ENCODE measurements at regions not wholly inside any gene's neighbourhood (a gene's known extent, or its start where the extent isn't known, plus 50 kb on each side); places are given as distances from the start of the nearest gene placed in this dataset.

- ChIA-PET POLR2A (ENCODE audit: partially characterized antibody) (no interaction called here), CTCF (ENCODE audit: partially characterized antibody) (interaction anchor here (1.5 kb wide), 1 partner anchor 8 kb away, joined by 3 read pairs; no protein-coding TSS in a partner anchor)
- H2BK12ac ChIP-seq (ENCODE audit: low read depth, low read length), result no peak overlapping the region
- no peak overlapping the region for H4K8ac ChIP-seq (ENCODE audit: extremely low read depth, insufficient read depth, low read length)
- no peak overlapping the region for H4K5ac ChIP-seq (ENCODE audit: insufficient read length, low read depth, low read length)
- no peak overlapping the region for H4K91ac ChIP-seq (replicated peaks; ENCODE audit: insufficient read length, low read length)
- no peaks in the 10 kb centered on the region for H4K20me1 ChIP-seq (replicated peaks in 1 of 2; ENCODE audit: control insufficient read depth in 1 of 2, insufficient read depth in 2 of 2, low read length in 2 of 2)
- FAIRE-seq (no peak), DNase-seq (ENCODE audit: low read depth in 1 of 2, low spot score in 2 of 2) (no peak)
- TF ChIP-seq ZNF274 (IDR thresholded peaks at IDR 0.05; ENCODE audit: borderline replicate concordance, extremely low read depth, low read length) (no peak), MAFK (IDR thresholded peaks at IDR 0.05; ENCODE audit: low read depth, low read length) (no peak), BCL11A (IDR thresholded peaks at IDR 0.05; ENCODE audit: low read depth in 2 of 2, low read length in 2 of 2) (no peak), POU5F1 (IDR thresholded peaks at IDR 0.05; ENCODE audit: low read depth, low read length) (no peak), CEBPB (IDR thresholded peaks at IDR 0.05; ENCODE audit: low read depth, low read length) (no peak), SP4 (IDR thresholded peaks at IDR 0.05; ENCODE audit: low read length) (no peak), SRF (IDR thresholded peaks at IDR 0.05; ENCODE audit: low read depth, low read length) (no peak), KDM1A (IDR thresholded peaks at IDR 0.05; ENCODE audit: borderline replicate concordance, low read length) (no peak), BACH1 (IDR thresholded peaks at IDR 0.05; ENCODE audit: low read length) (no peak)
- TF ChIP-seq, protein P1, sequence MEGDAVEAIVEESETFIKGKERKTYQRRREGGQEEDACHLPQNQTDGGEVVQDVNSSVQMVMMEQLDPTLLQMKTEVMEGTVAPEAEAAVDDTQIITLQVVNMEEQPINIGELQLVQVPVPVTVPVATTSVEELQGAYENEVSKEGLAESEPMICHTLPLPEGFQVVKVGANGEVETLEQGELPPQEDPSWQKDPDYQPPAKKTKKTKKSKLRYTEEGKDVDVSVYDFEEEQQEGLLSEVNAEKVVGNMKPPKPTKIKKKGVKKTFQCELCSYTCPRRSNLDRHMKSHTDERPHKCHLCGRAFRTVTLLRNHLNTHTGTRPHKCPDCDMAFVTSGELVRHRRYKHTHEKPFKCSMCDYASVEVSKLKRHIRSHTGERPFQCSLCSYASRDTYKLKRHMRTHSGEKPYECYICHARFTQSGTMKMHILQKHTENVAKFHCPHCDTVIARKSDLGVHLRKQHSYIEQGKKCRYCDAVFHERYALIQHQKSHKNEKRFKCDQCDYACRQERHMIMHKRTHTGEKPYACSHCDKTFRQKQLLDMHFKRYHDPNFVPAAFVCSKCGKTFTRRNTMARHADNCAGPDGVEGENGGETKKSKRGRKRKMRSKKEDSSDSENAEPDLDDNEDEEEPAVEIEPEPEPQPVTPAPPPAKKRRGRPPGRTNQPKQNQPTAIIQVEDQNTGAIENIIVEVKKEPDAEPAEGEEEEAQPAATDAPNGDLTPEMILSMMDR (IDR thresholded peaks at IDR 0.05; ENCODE audit: control extremely low read depth in 1 of 3, insufficient read depth in 1 of 3, low read depth in 1 of 3, low read length in 3 of 3), result no peak
- H3K79me1 ChIP-seq (ENCODE audit: low read depth, low read length), result no peaks in the 10 kb centered on the region
- WGBS, 2 experiments (ENCODE audit: extremely low coverage in 1 of 2, insufficient coverage in 1 of 2, insufficient read length in 1 of 2, insufficient replicate concordance in 2 of 2, low coverage in 1 of 2, low lambda C conversion rate in 2 of 2, missing lambda C conversion rate in 1 of 2), result 62% methylated on average over 2 of the region's 2 CpGs; no CpG with 5 or more reads in 1 of the 2 experiments
- no peak overlapping the region for H2AFZ ChIP-seq (ENCODE audit: low read length)
- H2BK20ac ChIP-seq (ENCODE audit: low read length), result no peak overlapping the region
- H3K56ac ChIP-seq (replicated peaks; ENCODE audit: insufficient read length, low read depth, low read length), result no peak overlapping the region
- H3K36me3 ChIP-seq (ENCODE audit: control insufficient read depth in 2 of 4, insufficient read depth in 4 of 4, low read length in 3 of 4), result no peaks in the 10 kb centered on the region
- no peak overlapping the region for H3K4me2 ChIP-seq (ENCODE audit: insufficient read depth in 1 of 2, low read depth in 2 of 2, low read length in 2 of 2)
- H3K4me1 ChIP-seq (replicated peaks in 1 of 4; ENCODE audit: control insufficient read depth in 3 of 4, insufficient read depth in 4 of 4, low read length in 3 of 4), result no peaks in the 10 kb centered on the region
- H3K9me3 ChIP-seq (ENCODE audit: insufficient read depth in 2 of 2, low read depth in 1 of 2, low read length in 1 of 2), result no peaks in the 10 kb centered on the region
- no peak overlapping the region for H3K9ac ChIP-seq (replicated peaks in 1 of 4; ENCODE audit: extremely low read depth in 1 of 4, low read depth in 3 of 4, low read length in 3 of 4)
- no peak overlapping the region for H2BK15ac ChIP-seq (ENCODE audit: low read length)
- no peak overlapping the region for H2AK5ac ChIP-seq (ENCODE audit: low read depth, low read length)
- H2BK5ac ChIP-seq (ENCODE audit: low read depth, low read length), result no peak overlapping the region
- no peaks in the 10 kb centered on the region for H3K27me3 ChIP-seq (replicated peaks in 1 of 4; ENCODE audit: control insufficient read depth in 3 of 4, extremely low read depth in 1 of 4, insufficient read depth in 3 of 4, low read length in 3 of 4)
- H3K27ac ChIP-seq (ENCODE audit: low read depth, low read length), result no peak overlapping the region
- H3K23ac ChIP-seq (ENCODE audit: insufficient read length), result no peak overlapping the region
- no peaks in the 10 kb centered on the region for H3K23me2 ChIP-seq (ENCODE audit: low read depth, low read length)
- H3K4me3 ChIP-seq (ENCODE audit: extremely low read depth in 1 of 4, insufficient read depth in 2 of 4, low read depth in 3 of 4, low read length in 4 of 4), result no peak overlapping the region
- no peak overlapping the region for H3K18ac ChIP-seq (ENCODE audit: extremely low read depth, low read length)
- no peaks in the 10 kb centered on the region for H3K79me2 ChIP-seq (ENCODE audit: control insufficient read depth in 1 of 2, insufficient read depth in 2 of 2, low read length in 2 of 2)
- no peak overlapping the region for H3K14ac ChIP-seq (ENCODE audit: insufficient read length)
- no peak overlapping the region for H3K4ac ChIP-seq (replicated peaks; ENCODE audit: insufficient read length, low read depth, low read length)
- H2BK120ac ChIP-seq (replicated peaks; ENCODE audit: low read depth, low read length), result no peak overlapping the region
Observed at GRCh38 chr9:8206720-8207119, 407.1 kb upstream of the DMAC1 start.
